ENCODE measurements at regions not wholly inside any gene's neighbourhood (a gene's known extent, or its start where the extent isn't known, plus 50 kb on each side); places are given as distances from the start of the nearest gene placed in this dataset.
"Not testable (repeated sequence)": the region's sequence is repeated elsewhere in the genome, so short reads cannot be mapped to it uniquely, and the experiment has no call there.

DNA sequence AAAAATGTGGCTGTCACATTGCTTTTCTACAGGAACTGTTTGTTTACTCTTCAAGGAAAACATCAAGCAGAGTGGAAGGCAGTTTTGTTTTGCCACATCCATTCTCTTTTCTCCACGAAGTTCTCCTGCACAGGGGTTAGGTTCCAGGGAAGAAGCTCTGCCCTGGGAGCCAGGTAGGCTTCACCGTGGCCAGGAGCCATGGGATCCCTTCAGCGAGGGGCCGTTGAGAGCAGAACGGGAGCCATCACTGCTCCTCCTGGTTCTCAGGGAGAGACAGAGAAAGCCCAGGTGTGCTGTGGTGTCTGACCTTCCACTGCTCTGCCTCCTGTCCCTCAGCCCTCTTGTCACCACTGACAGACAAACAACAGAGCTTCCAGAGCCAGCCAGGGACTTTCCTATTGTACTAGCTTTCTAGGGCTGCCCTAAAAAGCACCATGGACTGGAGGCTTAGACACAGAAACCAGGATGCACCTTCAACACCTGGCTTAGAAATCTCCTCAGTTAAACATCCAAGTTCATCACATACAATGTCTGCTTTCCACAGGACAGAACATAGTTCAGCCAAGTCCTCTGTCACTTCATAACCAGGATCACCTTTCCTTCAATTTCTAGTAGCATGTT lies 75.6 kb upstream of the SLC22A23 start:
- no peak for TF ChIP-seq CTCF (IDR thresholded peaks at IDR 0.05; ENCODE audit: control insufficient read depth, extremely low read depth, insufficient read depth)

GRCh38 chr6:3531481-3531880 lies 74.6 kb upstream of the SLC22A23 start:
- H3K4me3 ChIP-seq (ENCODE audit: low read depth, low read length) = no peak overlapping the region
- TF ChIP-seq CTCF (IDR thresholded peaks at IDR 0.05; ENCODE audit: control insufficient read depth, extremely low read depth, insufficient read depth) = no peak
- DNase-seq (ENCODE audit: low read depth) = no peak

More for the DNA sequence above, 75.6 kb upstream of the SLC22A23 start:
- no peak for DNase-seq (ENCODE audit: low read depth)
- H3K4me3 ChIP-seq (ENCODE audit: low read depth, low read length) = no peak overlapping the region

DNA sequence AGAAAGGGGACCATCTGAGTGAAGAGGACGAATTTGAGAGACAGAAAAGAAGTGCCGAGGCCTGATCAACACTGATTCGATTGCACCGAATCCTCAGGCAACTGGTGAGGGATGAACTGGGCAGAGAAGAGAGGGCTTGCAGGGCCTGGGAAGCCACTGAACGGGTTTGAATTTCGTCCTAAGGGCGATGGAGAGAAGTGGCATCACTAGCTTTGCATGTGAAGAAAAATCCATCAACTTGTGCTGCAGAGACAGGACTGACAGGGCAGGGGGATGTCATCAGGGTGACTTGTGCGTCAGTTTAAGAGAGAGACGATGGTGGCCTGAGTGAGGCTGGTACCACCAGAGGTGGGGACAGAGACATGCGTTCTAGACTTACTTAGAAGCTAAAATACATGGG lies 73.7 kb upstream of the SLC22A23 start:
- no peak for TF ChIP-seq CTCF (IDR thresholded peaks at IDR 0.05; ENCODE audit: control insufficient read depth, extremely low read depth, insufficient read depth)
- H3K4me3 ChIP-seq (ENCODE audit: low read depth, low read length) = no peak overlapping the region
- DNase-seq (ENCODE audit: low read depth) = no peak

DNA sequence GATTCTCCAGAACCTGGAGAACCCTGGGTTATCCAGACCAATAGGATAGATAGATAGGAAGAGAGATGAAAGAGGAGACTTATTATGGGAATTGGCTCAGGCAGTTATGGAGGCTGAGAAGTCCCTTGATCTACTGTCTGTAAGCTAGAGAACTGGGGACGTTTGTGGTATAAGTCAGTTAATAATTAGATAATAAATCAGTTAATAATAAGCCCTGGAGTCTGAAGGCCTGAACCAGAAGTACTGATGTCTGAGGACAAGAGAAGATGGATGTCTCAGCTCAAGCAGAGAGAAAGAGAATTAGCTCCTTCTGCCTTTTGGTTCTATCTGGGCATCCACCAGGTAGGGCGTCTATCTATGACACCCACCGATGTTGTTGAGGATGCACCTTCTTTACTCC lies 72.9 kb upstream of the SLC22A23 start:
- no peak for TF ChIP-seq CTCF (IDR thresholded peaks at IDR 0.05; ENCODE audit: control insufficient read depth, extremely low read depth, insufficient read depth)
- no peak overlapping the region for H3K4me3 ChIP-seq (ENCODE audit: low read depth, low read length)
- no peak for DNase-seq (ENCODE audit: low read depth)

- TF ChIP-seq CTCF (IDR thresholded peaks at IDR 0.05; ENCODE audit: control insufficient read depth, extremely low read depth, insufficient read depth) = no peak
- H3K4me3 ChIP-seq (ENCODE audit: low read depth, low read length) = no peak overlapping the region
- no peak for DNase-seq (ENCODE audit: low read depth)
Measured at GRCh38 chr6:3529232-3529631, 72.4 kb upstream of the SLC22A23 start.

DNA sequence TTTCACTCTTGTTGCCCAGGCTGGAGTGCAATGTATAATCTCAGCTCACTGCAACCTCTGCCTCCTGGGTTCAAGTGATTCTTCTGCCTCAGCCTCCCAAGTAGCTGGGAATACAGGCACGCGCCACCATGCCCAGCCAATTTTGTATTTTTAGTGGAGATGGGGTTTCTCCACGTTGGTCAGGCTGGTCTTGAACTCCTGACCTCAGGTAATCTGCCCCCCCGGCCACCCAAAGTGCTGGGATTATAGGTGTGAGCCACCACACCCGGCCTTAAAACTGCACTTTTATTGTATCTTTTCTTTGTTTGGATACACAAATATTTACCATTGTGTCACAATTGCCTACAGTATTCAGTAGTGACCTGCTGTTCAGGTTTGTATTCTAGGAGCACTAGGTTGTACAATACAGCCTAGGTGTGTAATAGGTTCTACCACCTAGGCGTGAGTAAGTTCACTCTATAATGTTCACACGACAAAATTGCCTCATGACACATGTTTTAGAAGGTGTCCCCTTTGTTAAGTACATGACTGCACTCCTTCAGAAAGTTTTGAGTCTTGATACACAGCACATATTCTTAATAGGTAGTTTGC lies 71.3 kb upstream of the SLC22A23 start:
- not testable (repeated sequence) for DNase-seq (ENCODE audit: low read depth); H3K4me3 ChIP-seq (ENCODE audit: low read depth, low read length)

GRCh38 chr6:3527651-3527977 lies 70.8 kb upstream of the SLC22A23 start:
- DNase-seq (ENCODE audit: low read depth) = no peak
- no peak for TF ChIP-seq CTCF (IDR thresholded peaks at IDR 0.05; ENCODE audit: control insufficient read depth, extremely low read depth, insufficient read depth)
- no peak overlapping the region for H3K4me3 ChIP-seq (ENCODE audit: low read depth, low read length)
